Neural cell (in vitro differentiated cells): ENCODE measurements at regions not wholly inside any gene's neighbourhood (a gene's known extent, or its start where the extent isn't known, plus 50 kb on each side); places are given as distances from the start of the nearest gene placed in this dataset.

Experiments
- H2AFZ ChIP-seq: fragments of 200-600, 300-800 bp; sonication (generic), shearing (Covaris generic); 2 replicates; pipeline ENCODE4 v1.6.0; 2014; ENCODE audit warnings: low read depth, mild to moderate bottlenecking, antibody characterized with exemption, low read length, moderate library complexity
- H3F3A ChIP-seq: fragments of 200-600 bp; shearing (Covaris generic); 2 replicates; pipeline ENCODE4 v1.6.1; 2016; ENCODE audit warnings: mild to moderate bottlenecking, moderate library complexity, mixed read lengths, antibody characterized with exemption, low read length; ENCODE audit not compliant: insufficient read depth, poor library complexity, severe bottlenecking
- H3K27ac ChIP-seq: fragments of 200-600, 300-800 bp; sonication (generic), shearing (Covaris generic); 2 replicates; pipeline ENCODE4 v1.5.1; 2014; ENCODE audit warnings: mild to moderate bottlenecking, low read length, moderate library complexity
- H3K27me3 ChIP-seq: fragments of 300-800, 200-600 bp; sonication (generic), shearing (Covaris generic); 2 replicates; pipeline ENCODE4 v1.6.0; 2014; ENCODE audit warnings: mild to moderate bottlenecking, low read depth, low read length, moderate library complexity; ENCODE audit not compliant: insufficient read depth
- H3K36me3 ChIP-seq: fragments of 300-800, 200-600 bp; sonication (generic), shearing (Covaris generic); 2 replicates; pipeline ENCODE4 v1.5.1; 2014; ENCODE audit warnings: mild to moderate bottlenecking, antibody characterized with exemption, low read length, moderate library complexity; ENCODE audit not compliant: insufficient read depth
- H3K4me2 ChIP-seq: fragments of 300-800, 200-600 bp; sonication (generic), shearing (Covaris generic); 2 replicates; pipeline ENCODE4 v1.6.0; 2014; ENCODE audit warnings: mild to moderate bottlenecking, low read length
- H3K4me3 ChIP-seq: fragments of 300-800, 200-600 bp; sonication (generic), shearing (Covaris generic); 2 replicates; pipeline ENCODE4 v1.5.1; 2014; ENCODE audit warnings: mild to moderate bottlenecking, low read length, moderate library complexity
- H3K79me2 ChIP-seq: fragments of 200-600 bp; shearing (Covaris generic); replicated peaks from 2 replicates; pipeline ENCODE4 v1.6.0; 2014; ENCODE audit warnings: mild to moderate bottlenecking, low read length, moderate library complexity; ENCODE audit not compliant: insufficient read depth
- H3K9ac ChIP-seq: fragments of 300-800, 200-600 bp; sonication (generic), shearing (Covaris generic); 2 replicates; pipeline ENCODE4 v1.6.1; 2016; ENCODE audit warnings: mild to moderate bottlenecking, low read length, mixed read lengths
- H3K9me2 ChIP-seq: fragments of 200-600 bp; shearing (Covaris generic); 2 replicates; pipeline ENCODE4 v1.6.1; 2016; ENCODE audit warnings: mild to moderate bottlenecking, low read length, mixed read lengths; ENCODE audit not compliant: insufficient read depth
- H3K9me3 ChIP-seq: fragments of 200-600, 300-800 bp; sonication (generic), shearing (Covaris generic); 2 replicates; pipeline ENCODE4 v1.6.1; 2016; ENCODE audit warnings: mild to moderate bottlenecking, mixed run types, low read length, moderate library complexity, mixed read lengths
- H4K20me1 ChIP-seq: fragments of 200-600 bp; shearing (Covaris generic); 2 replicates; pipeline ENCODE4 v1.6.1; 2016; ENCODE audit warnings: mild to moderate bottlenecking, mixed run types; ENCODE audit not compliant: insufficient read depth
- CTCF ChIP-seq: fragments of 450-650 bp; IDR thresholded peaks from 2 replicates; pipeline ENCODE4 v1.5.1; 2014; ENCODE audit warnings: antibody characterized with exemption, mild to moderate bottlenecking, moderate library complexity; ENCODE audit not compliant: poor library complexity, severe bottlenecking
- EP300 ChIP-seq: fragments of 450-650 bp; conservative IDR thresholded peaks from 2 replicates; pipeline ENCODE4 v1.6.1; 2014; ENCODE audit warnings: antibody characterized with exemption, mild to moderate bottlenecking, moderate library complexity; ENCODE audit not compliant: poor library complexity, severe bottlenecking
- EZH2 ChIP-seq: fragments of 200-600, 300-800 bp; shearing (Covaris generic), sonication (generic); IDR thresholded peaks from 2 replicates; pipeline ENCODE4 v1.6.1; 2014; ENCODE audit warnings: antibody characterized with exemption, low read length, borderline replicate concordance, mild to moderate bottlenecking; ENCODE audit not compliant: insufficient read depth, poor library complexity, severe bottlenecking
- MXI1 ChIP-seq: fragments of 450-650 bp; conservative IDR thresholded peaks from 2 replicates; pipeline ENCODE4 v1.6.1; 2014; ENCODE audit warnings: antibody characterized with exemption, mild to moderate bottlenecking; ENCODE audit not compliant: poor library complexity, severe bottlenecking
- POLR2AphosphoS5 ChIP-seq: IDR thresholded peaks from 2 replicates; pipeline ENCODE4 v1.6.1; 2012
- RAD21 ChIP-seq: fragments of 450-650 bp; conservative IDR thresholded peaks from 2 replicates; pipeline ENCODE4 v1.6.1; 2014; ENCODE audit warnings: antibody characterized with exemption, mild to moderate bottlenecking, moderate library complexity
- REST ChIP-seq: IDR thresholded peaks from 2 replicates; pipeline ENCODE4 v1.6.1; 2012; ENCODE audit warnings: borderline replicate concordance
- SMC3 ChIP-seq: fragments of 450-650 bp; conservative IDR thresholded peaks from 2 replicates; pipeline ENCODE4 v1.6.1; 2014; ENCODE audit warnings: antibody characterized with exemption, mild to moderate bottlenecking, moderate library complexity; ENCODE audit not compliant: poor library complexity
- TAF1 ChIP-seq: IDR thresholded peaks from 2 replicates; pipeline ENCODE4 v1.6.1; 2012; ENCODE audit warnings: low read depth

DNA sequence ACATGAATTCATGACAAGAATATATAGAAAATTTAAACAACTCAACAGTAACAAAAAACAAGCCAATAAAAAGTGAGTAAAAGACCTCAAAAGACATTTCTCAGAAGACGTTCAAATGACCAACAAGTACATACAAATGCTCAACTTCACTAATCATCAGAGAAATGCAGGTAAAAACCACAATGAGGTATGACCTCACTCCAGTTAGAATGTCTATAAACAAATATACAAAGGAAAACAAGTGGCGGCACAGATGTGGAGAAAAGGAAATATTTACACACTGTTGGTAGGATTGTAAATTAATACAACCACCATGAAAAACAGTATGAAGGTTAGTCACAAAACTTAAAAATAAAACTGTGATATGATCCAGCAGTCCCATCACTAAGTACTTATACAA, 1033.1 kb downstream of the RAPGEF2 start:
- Histone ChIP-seq H3K27ac (no peak overlapping the region), H3K9me3 (no peaks in the 10 kb centered on the region), H3F3A (no peaks in the 10 kb centered on the region), H4K20me1 (no peaks in the 10 kb centered on the region), H3K27me3 (no peaks in the 10 kb centered on the region), H3K36me3 (no peaks in the 10 kb centered on the region), H3K9me2 (no peaks in the 10 kb centered on the region), H3K79me2 (no peaks in the 10 kb centered on the region), H3K4me2 (no peak overlapping the region), H3K4me3 (no peak overlapping the region), H3K9ac (no peak overlapping the region), H2AFZ (no peak overlapping the region)
- TF ChIP-seq MXI1 (no peak), REST (no peak)

DNA sequence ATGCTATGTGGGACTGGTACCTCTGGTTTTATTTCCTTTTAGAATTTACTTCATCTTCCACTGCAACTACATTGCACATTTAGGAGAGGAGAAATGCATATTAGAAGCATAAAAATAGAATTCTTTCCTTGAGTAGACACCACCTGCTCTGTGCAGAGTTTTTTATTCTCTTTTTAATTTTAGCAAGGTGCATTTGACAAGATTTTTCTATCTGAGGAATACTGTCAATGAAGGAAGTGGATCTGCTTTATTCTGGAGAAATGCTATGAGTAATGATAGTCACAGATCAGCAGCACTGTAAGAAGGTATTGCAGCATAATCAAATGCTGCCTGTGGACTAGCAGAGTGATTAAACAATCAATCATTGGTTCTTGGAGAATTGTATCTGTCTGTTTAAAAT, 1038.3 kb downstream of the RAPGEF2 start:
- H3K4me3 ChIP-seq: no peak overlapping the region
- no peak overlapping the region for H3K27ac ChIP-seq
- H3F3A ChIP-seq: no peaks in the 10 kb centered on the region
- TF ChIP-seq TAF1 (no peak), REST (no peak), RAD21 (no peak), POLR2AphosphoS5 (no peak)
- H2AFZ ChIP-seq: no peak overlapping the region
- H3K27me3 ChIP-seq: no peaks in the 10 kb centered on the region
- no peaks in the 10 kb centered on the region for H3K36me3 ChIP-seq
- H3K79me2 ChIP-seq: no peaks in the 10 kb centered on the region
- no peaks in the 10 kb centered on the region for H3K9me3 ChIP-seq
- no peak overlapping the region for H3K9ac ChIP-seq
- no peak overlapping the region for H3K4me2 ChIP-seq
- no peaks in the 10 kb centered on the region for H3K9me2 ChIP-seq
- H4K20me1 ChIP-seq: no peaks in the 10 kb centered on the region

- Histone ChIP-seq H3K36me3 (no peaks in the 10 kb centered on the region), H3K4me2 (no peak overlapping the region), H2AFZ (no peak overlapping the region), H3K27me3 (no peaks in the 10 kb centered on the region), H3K9me3 (no peaks in the 10 kb centered on the region), H3K27ac (no peak overlapping the region), H4K20me1 (no peaks in the 10 kb centered on the region), H3K9me2 (no peaks in the 10 kb centered on the region), H3F3A (no peaks in the 10 kb centered on the region), H3K79me2 (no peaks in the 10 kb centered on the region), H3K9ac (no peak overlapping the region), H3K4me3 (no peak overlapping the region)
- TF ChIP-seq MXI1: no peak
- no peak for TF ChIP-seq POLR2AphosphoS5
- TF ChIP-seq EZH2: no peak
- TF ChIP-seq CTCF: no peak
- no peak for TF ChIP-seq REST
- no peak for TF ChIP-seq EP300
- no peak for TF ChIP-seq RAD21
- TF ChIP-seq SMC3: no peak
- TF ChIP-seq TAF1: no peak
Measured at GRCh38 chr4:160142579-160142978, 1039.7 kb downstream of the RAPGEF2 start.
